ENCODE measurements at regions not wholly inside any gene's neighbourhood (a gene's known extent, or its start where the extent isn't known, plus 50 kb on each side); places are given as distances from the start of the nearest gene placed in this dataset.

GRCh38 chr19:34310494-34310981 lies 54.5 kb upstream of the GPI start:
- Histone ChIP-seq H3K27ac (no peak overlapping the region), H3K36me3 (peaks cover 8% of the 10 kb centered on the region), H3K4me3 (no peak overlapping the region), H3K9me3 (no peaks in the 10 kb centered on the region), H3K27me3 (ENCODE audit: low read depth) (no peaks in the 10 kb centered on the region), H3K4me1 (peaks cover 24% of the 10 kb centered on the region)
- ATAC-seq (peak; percentile 27 to 37), DNase-seq (no peak)
- no peak for TF ChIP-seq CTCF (IDR thresholded peaks at IDR 0.05)
- intact Hi-C loops (cut with DNase I) = no loop called here

- peaks cover 27% of the 10 kb centered on the region for H3K4me1 ChIP-seq
- ATAC-seq (no peak), DNase-seq (no peak)
- H3K36me3 ChIP-seq = peaks cover 6% of the 10 kb centered on the region
- H3K27me3 ChIP-seq (ENCODE audit: low read depth) = no peaks in the 10 kb centered on the region
- H3K4me3 ChIP-seq = no peak overlapping the region
- intact Hi-C loops (cut with DNase I) = no loop called here
- no peaks in the 10 kb centered on the region for H3K9me3 ChIP-seq
- H3K27ac ChIP-seq = no peak overlapping the region
- no peak for TF ChIP-seq CTCF (IDR thresholded peaks at IDR 0.05)
These were observed 51.8 kb upstream of the GPI start for GRCh38 chr19:34313188-34313587.

GRCh38 chr19:34314437-34315313 lies 50.3 kb upstream of the GPI start:
- H3K36me3 ChIP-seq = no peaks in the 10 kb centered on the region
- H3K27ac ChIP-seq = no peak overlapping the region
- H3K4me1 ChIP-seq = peaks cover 41% of the 10 kb centered on the region
- H3K9me3 ChIP-seq = no peaks in the 10 kb centered on the region
- DNase-seq (no peak), ATAC-seq (no peak)
- H3K4me3 ChIP-seq = no peak overlapping the region
- H3K27me3 ChIP-seq (ENCODE audit: low read depth) = no peaks in the 10 kb centered on the region
- TF ChIP-seq CTCF (IDR thresholded peaks at IDR 0.05) = no peak
- intact Hi-C loops (cut with DNase I) = no loop called here

Data from lower lobe of right lung (tissue), 2 donors.